HG03442 (cell line): ENCODE measurements at regions not wholly inside any gene's neighbourhood (a gene's known extent, or its start where the extent isn't known, plus 50 kb on each side); places are given as distances from the start of the nearest gene placed in this dataset.
A peak's percentile ranks its signal among the peaks of the same experiment; 100 is the strongest.

Source experiments
- ATAC-seq: cut with Tn5 transposase; IDR thresholded peaks from one replicate; pipeline ENCODE4 v1.9.1; 2021; ENCODE audit warnings: mild to moderate bottlenecking, moderate library complexity; ENCODE audit not compliant: unreplicated experiment

- no peak for ATAC-seq
Observed at GRCh38 chr12:91572869-91573268, 390.3 kb upstream of the DCN start.

GRCh38 chr12:91567100-91567485, 384.5 kb upstream of the DCN start:
- ATAC-seq = no peak

- no peak for ATAC-seq
Observed at GRCh38 chr12:91566328-91567099, 383.9 kb upstream of the DCN start.

GRCh38 chr12:91565846-91566245, 383.2 kb upstream of the DCN start:
- no peak for ATAC-seq

- no peak for ATAC-seq
Observed at GRCh38 chr12:91565246-91565645, 382.6 kb upstream of the DCN start.

- ATAC-seq = no peak
Observed at GRCh38 chr12:91563011-91563765, 380.6 kb upstream of the DCN start.

- ATAC-seq = peak; percentile 53
Observed at GRCh38 chr12:91562476-91562875, 379.9 kb upstream of the DCN start.

GRCh38 chr12:91561958-91562325, 379.3 kb upstream of the DCN start:
- ATAC-seq = no peak

GRCh38 chr12:91561301-91561957, 378.8 kb upstream of the DCN start:
- no peak for ATAC-seq

GRCh38 chr12:91556909-91557308, 374.3 kb upstream of the DCN start:
- ATAC-seq = no peak

- no peak for ATAC-seq
Observed at GRCh38 chr12:91555436-91556415, 373.1 kb upstream of the DCN start.

- ATAC-seq = no peak
Observed at GRCh38 chr12:91551927-91552326, 369.3 kb upstream of the DCN start.

- ATAC-seq = no peak
Observed at GRCh38 chr12:91551242-91551641, 368.6 kb upstream of the DCN start.

GRCh38 chr12:91542666-91543065, 360.0 kb upstream of the DCN start:
- ATAC-seq = no peak

GRCh38 chr12:91542067-91542466, 359.4 kb upstream of the DCN start:
- ATAC-seq = no peak

GRCh38 chr12:91538418-91538817, 355.8 kb upstream of the DCN start:
- no peak for ATAC-seq

GRCh38 chr12:91533366-91533765, 350.7 kb upstream of the DCN start:
- ATAC-seq = no peak

- ATAC-seq = no peak
Observed at GRCh38 chr12:91529829-91530228, 347.2 kb upstream of the DCN start.

- ATAC-seq = no peak
Observed at GRCh38 chr12:91523831-91524230, 341.2 kb upstream of the DCN start.

- ATAC-seq = no peak
Observed at GRCh38 chr12:91516695-91517047, 334.1 kb upstream of the DCN start.
